ENCODE measurements at regions not wholly inside any gene's neighbourhood (a gene's known extent, or its start where the extent isn't known, plus 50 kb on each side); places are given as distances from the start of the nearest gene placed in this dataset.
"Not testable (repeated sequence)": the region's sequence is repeated elsewhere in the genome, so short reads cannot be mapped to it uniquely, and the experiment has no call there.

DNA sequence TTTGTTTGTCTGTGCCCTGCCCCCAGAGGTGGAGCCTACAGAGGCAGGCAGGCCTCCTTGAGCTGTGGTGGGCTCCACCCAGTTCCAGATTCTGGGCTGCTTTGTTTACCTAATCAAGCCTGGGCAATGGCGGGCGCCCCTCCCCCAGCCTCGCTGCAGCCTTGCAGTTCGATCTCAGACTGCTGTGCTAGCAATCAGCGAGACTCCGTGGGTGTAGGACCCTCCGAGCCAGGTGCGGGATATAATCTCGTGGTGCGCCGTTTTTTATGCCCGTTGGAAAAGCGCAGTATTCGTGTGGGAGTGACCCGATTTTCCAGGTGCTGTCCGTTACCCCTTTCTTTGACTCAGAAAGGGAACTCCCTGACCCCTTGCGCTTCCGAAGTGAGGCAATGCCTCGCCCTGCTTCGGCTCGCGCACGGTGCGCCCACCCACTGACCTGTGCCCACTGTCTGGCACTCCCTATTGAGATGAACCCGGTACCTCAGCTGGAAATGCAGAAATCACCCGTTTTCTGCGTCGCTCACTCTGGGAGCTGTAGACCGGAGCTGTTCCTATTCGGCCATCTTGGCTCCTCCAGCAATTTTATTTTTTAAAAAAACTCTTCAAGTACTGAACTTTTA lies 958.5 kb upstream of the SEMA6A start:
- H3K27me3 ChIP-seq (replicated peaks); H3K27ac ChIP-seq; H3K9me3 ChIP-seq (replicated peaks); H3K4me1 ChIP-seq (replicated peaks); H3K4me3 ChIP-seq; H3K36me3 ChIP-seq; DNase-seq (ENCODE audit: low read depth in 1 of 2, low spot score in 2 of 2): not testable (repeated sequence)

DNA sequence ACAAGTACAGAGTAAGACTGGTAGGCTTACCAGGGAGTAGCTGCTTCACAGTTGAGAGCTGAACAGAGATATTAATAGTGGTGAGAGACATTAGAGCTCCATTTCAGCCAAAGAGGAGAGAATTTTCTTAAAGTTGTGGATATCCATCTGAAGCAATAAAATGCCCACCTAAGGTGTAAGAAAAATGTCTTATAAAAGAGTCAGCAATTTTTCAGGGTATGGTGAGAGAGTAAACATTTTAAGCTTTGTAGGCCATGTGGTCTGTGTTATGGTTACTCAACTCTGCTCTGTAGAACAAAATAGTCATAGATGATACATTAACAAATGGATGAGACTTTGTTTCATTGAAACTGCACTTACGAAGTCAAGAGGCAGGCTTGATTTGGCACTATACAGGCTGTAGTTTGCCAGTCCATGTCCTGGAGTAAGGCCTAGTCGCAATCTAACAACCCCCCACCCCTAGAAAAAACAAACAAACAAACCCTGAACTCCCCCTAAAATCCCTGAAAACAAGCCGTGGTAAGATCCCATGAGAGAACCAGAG lies 945.4 kb upstream of the SEMA6A start:
- Histone ChIP-seq H3K27me3 (replicated peaks) (no peaks in the 10 kb centered on the region), H3K36me3 (no peaks in the 10 kb centered on the region), H3K4me1 (replicated peaks) (no peaks in the 10 kb centered on the region), H3K4me3 (no peak overlapping the region), H3K9me3 (replicated peaks) (0 out of 2 replicates have a peak, but pooled peaks cover 4% of the 10 kb centered on the region), H3K27ac (no peak overlapping the region)
- no peak for DNase-seq (ENCODE audit: low read depth in 1 of 2, low spot score in 2 of 2)

DNA sequence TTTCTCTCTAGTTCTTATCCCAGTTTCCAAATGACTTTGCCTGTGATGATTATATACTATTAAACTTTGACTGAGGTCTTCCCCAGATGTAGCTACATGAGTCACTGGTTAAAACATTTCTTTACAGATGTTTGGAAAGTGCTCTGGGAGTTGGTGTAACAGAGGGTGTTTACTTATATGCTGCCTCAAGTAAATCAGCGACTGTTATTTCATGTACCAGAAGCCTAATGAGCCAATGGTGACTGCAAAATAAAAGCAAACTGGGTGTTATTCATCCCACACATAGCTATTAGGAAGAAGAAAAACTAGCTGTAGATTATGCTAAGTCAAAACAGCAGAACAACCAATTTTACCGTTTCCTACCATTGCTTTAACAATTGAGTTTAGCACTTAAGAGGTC lies 929.7 kb upstream of the SEMA6A start:
- Histone ChIP-seq H3K27ac (no peak overlapping the region), H3K36me3 (no peaks in the 10 kb centered on the region), H3K27me3 (replicated peaks) (no peaks in the 10 kb centered on the region), H3K9me3 (replicated peaks) (no peaks in the 10 kb centered on the region; the same call in 1 of the 2 replicates), H3K4me3 (no peak overlapping the region), H3K4me1 (replicated peaks) (no peaks in the 10 kb centered on the region)
- DNase-seq (ENCODE audit: low read depth in 1 of 2, low spot score in 2 of 2), result no peak

DNA sequence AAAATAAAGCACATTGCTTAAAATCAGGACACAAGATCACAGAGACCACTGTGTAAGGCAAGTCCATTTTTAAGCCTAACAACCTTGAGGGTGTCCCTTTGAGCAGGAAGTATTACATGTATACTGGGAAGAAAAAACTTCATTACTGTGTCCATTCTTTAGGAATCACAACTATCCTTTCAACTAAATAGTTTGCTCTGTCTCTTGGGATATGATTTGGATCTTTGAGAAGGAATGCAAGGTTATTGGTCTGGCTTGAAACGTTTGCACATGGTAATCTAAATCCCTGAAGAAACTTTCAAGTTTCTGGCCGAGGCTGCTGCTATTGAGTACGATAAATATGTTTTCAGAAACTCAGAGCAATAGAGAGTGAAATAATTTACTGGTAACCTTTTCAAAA lies 923.0 kb upstream of the SEMA6A start:
- H3K4me1 ChIP-seq (replicated peaks), result no peaks in the 10 kb centered on the region
- 0 out of 2 replicates have a peak, but pooled peaks cover 3% of the 10 kb centered on the region for H3K9me3 ChIP-seq (replicated peaks)
- H3K36me3 ChIP-seq, result no peaks in the 10 kb centered on the region
- H3K27me3 ChIP-seq (replicated peaks), result no peaks in the 10 kb centered on the region
- H3K27ac ChIP-seq, result no peak overlapping the region
- no peak for DNase-seq (ENCODE audit: low read depth in 1 of 2, low spot score in 2 of 2)
- no peak overlapping the region for H3K4me3 ChIP-seq

DNA sequence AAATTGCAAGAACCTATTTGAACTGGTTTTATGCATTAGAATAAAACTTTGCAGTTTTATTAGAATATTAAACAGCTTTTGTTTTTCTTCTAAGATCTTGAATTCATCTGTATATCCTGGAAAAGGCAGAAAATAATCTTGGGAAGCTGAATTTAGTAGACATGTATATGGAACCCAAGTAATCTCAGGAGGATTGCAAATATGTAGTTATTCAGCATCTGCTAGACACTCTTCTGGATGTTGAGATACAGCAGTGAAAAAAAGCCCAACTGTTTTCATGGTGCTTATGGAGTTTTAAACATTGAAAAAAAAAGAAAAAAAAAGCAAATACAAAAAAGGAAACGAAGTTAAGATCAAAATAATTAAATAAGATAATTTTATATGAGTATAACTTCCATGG lies 922.2 kb upstream of the SEMA6A start:
- DNase-seq (ENCODE audit: low read depth in 1 of 2, low spot score in 2 of 2), result no peak
- H3K9me3 ChIP-seq (replicated peaks), result 0 out of 2 replicates have a peak, but pooled peaks cover 3% of the 10 kb centered on the region
- no peak overlapping the region for H3K4me3 ChIP-seq
- H3K36me3 ChIP-seq, result no peaks in the 10 kb centered on the region
- no peak overlapping the region for H3K27ac ChIP-seq
- H3K27me3 ChIP-seq (replicated peaks), result no peaks in the 10 kb centered on the region
- H3K4me1 ChIP-seq (replicated peaks), result no peaks in the 10 kb centered on the region

DNA sequence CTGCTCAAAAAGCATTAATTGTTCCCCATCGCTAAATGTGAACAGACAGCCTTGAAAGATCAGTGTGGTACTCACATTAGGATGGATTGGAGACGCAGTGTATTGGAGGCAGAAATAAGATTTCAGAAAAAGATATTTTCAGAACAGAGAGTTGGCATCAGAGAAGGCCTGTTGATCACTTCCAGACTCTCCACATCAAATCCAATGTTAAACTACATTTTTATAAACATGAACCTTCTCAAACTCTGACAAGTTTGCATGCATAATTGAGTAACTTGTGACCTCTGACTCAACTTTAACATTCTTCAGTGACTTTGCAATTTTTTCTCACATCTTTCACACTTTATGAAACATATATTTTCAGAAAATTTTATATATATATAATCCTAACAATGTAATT lies 919.6 kb upstream of the SEMA6A start:
- no peak overlapping the region for H3K27ac ChIP-seq
- no peak for DNase-seq (ENCODE audit: low read depth in 1 of 2, low spot score in 2 of 2)
- 0 out of 2 replicates have a peak, but pooled peaks cover 3% of the 10 kb centered on the region for H3K9me3 ChIP-seq (replicated peaks)
- no peaks in the 10 kb centered on the region for H3K36me3 ChIP-seq
- no peak overlapping the region for H3K4me3 ChIP-seq
- no peaks in the 10 kb centered on the region for H3K27me3 ChIP-seq (replicated peaks)
- H3K4me1 ChIP-seq (replicated peaks), result no peaks in the 10 kb centered on the region

DNA sequence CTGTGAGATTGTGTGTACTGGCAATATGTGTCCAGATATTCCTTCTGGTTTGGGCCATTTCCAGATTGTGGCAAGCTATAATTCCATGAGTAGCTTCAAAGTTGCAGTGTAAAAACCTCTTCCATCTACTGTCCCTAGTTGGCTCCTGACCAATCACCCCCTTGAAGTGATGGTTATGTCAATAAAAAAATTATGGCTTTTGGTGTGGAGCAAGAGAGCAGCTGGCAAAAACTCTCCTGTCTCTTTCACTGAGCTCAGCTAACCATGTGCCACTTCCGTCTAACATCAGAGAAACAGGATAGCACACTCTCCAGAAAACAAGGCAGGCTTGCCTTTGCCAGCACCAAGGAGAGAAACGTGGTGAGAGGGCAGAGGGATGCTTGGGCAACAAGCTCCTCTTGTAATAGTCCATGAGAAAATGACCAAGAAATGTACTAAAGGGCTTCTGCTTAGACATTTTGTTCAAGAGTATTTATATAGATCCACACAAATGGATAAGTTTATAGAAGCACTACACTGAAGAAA lies 914.4 kb upstream of the SEMA6A start:
- Histone ChIP-seq H3K27me3 (replicated peaks) (no peaks in the 10 kb centered on the region), H3K36me3 (no peaks in the 10 kb centered on the region), H3K4me3 (no peak overlapping the region), H3K27ac (no peak overlapping the region), H3K9me3 (replicated peaks) (peaks cover 15% of the 10 kb centered on the region), H3K4me1 (replicated peaks) (no peaks in the 10 kb centered on the region)
- no peak for DNase-seq (ENCODE audit: low read depth in 1 of 2, low spot score in 2 of 2)

DNA sequence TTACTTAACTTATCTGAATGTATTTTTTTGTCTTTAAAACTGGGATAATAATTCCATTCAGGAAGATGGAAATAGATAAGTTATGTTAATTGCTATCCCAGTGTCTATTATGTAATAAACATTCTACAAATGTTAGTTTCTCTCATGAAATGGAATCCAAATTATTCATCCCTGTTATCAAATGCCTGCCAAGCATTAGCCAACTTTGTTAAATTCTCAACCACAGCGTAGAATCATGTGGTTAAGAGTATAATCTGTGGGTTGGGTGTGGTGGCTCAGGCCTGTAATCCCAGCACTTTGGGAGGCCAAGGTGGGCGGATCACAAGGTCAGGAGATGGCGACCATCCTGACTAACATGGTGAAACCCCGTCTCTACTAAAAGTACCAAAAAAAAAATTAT lies 912.9 kb upstream of the SEMA6A start:
- H3K36me3 ChIP-seq, result no peaks in the 10 kb centered on the region
- no peak overlapping the region for H3K27ac ChIP-seq
- H3K4me1 ChIP-seq (replicated peaks), result no peaks in the 10 kb centered on the region
- no peaks in the 10 kb centered on the region for H3K27me3 ChIP-seq (replicated peaks)
- H3K9me3 ChIP-seq (replicated peaks), result peaks cover 11% of the 10 kb centered on the region
- DNase-seq (ENCODE audit: low read depth in 1 of 2, low spot score in 2 of 2), result no peak
- no peak overlapping the region for H3K4me3 ChIP-seq

DNA sequence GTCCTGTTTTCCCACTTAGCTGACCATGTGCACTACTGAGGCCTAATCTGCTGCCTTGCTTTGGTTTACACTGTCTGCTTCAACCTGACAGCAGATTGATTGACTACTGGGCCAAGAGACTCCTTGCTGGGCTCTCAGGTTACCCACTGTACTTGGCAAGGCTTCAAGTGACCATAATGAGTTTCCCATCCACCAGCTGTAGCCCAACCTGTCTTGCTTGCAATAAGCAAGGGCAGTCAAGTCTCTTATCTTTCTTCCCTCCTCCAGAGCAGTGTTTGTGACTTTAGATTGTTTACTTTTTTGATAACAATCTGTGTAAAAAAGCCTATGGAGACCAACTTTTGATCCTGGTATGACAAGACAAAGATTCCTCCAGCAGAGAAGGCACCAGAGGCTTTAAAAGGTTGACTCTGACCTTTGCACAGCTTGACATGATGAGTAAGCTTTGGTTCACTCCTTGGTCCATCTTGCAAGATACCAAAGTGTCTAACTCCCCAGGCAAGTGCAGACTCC lies 912.3 kb upstream of the SEMA6A start:
- H3K36me3 ChIP-seq, result no peaks in the 10 kb centered on the region
- H3K27me3 ChIP-seq (replicated peaks), result no peaks in the 10 kb centered on the region
- H3K9me3 ChIP-seq (replicated peaks), result peaks cover 11% of the 10 kb centered on the region
- no peak overlapping the region for H3K4me3 ChIP-seq
- no peak for DNase-seq (ENCODE audit: low read depth in 1 of 2, low spot score in 2 of 2)
- H3K27ac ChIP-seq, result no peak overlapping the region
- no peaks in the 10 kb centered on the region for H3K4me1 ChIP-seq (replicated peaks)

DNA sequence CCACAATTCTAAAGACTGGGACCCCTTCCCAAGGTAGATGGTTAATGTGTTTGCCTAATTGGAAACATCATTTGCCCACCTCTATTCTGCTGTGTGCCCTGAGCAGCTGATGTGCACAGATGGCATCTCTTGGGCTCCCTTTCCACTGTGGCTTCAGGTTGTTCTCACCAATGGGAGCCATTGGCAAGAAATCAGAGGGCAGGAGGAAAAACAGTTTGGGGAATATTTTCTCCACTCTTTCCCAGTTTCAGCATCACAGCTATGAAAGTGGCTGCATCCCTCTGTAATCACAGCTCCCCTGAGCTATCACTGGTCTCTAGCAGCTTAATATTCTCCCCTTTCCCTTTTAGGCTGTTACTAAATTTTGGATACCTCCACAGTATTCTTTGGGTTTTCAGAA lies 911.6 kb upstream of the SEMA6A start:
- Histone ChIP-seq H3K27me3 (replicated peaks) (no peaks in the 10 kb centered on the region), H3K9me3 (replicated peaks) (peaks cover 11% of the 10 kb centered on the region), H3K4me1 (replicated peaks) (no peaks in the 10 kb centered on the region), H3K4me3 (no peak overlapping the region), H3K36me3 (no peaks in the 10 kb centered on the region), H3K27ac (no peak overlapping the region)
- DNase-seq (ENCODE audit: low read depth in 1 of 2, low spot score in 2 of 2), result no peak

DNA sequence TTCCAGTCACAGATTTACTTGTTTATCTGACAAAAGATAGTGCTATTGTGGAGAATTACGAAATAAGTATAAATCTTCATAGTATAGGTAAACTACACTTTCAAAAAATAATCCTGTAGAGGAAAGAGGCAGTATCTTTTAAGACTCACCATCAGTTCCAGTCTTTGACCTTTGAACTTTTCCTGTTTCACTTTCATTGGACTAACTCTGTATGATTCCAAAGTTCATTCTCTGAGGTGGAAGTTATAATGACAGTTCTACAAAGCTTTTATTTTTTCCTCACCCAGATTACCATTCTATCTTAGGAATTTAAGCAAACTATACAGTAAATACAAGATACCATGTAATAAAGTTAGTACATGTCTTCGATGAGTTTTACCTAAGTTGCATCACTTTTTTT lies 901.3 kb upstream of the SEMA6A start:
- Histone ChIP-seq H3K27me3 (replicated peaks) (no peaks in the 10 kb centered on the region), H3K27ac (no peak overlapping the region), H3K36me3 (no peaks in the 10 kb centered on the region), H3K4me1 (replicated peaks) (no peaks in the 10 kb centered on the region), H3K9me3 (replicated peaks) (0 out of 2 replicates have a peak, but pooled peaks cover 6% of the 10 kb centered on the region), H3K4me3 (no peak overlapping the region)
- DNase-seq (ENCODE audit: low read depth in 1 of 2, low spot score in 2 of 2), result no peak

DNA sequence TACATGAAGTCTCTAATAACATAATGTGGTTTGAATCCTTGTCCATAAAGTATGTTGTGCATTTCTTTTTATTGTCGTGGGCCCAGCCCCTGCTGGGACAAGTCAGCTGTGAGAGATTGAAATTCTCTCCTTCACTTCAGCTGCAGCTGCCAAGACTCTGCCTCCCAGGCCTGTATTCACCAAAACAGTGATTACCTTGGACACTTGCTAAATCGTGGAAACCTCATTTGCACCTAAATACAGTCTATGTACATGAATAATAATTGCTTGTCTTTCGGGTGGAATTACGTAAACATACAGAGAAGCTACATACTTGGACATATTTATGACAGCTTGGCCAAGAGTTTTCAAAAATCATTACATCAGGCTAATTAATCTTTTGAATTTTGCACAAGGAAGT lies 898.5 kb upstream of the SEMA6A start:
- no peak overlapping the region for H3K4me3 ChIP-seq
- no peak for DNase-seq (ENCODE audit: low read depth in 1 of 2, low spot score in 2 of 2)
- no peak overlapping the region for H3K27ac ChIP-seq

DNA sequence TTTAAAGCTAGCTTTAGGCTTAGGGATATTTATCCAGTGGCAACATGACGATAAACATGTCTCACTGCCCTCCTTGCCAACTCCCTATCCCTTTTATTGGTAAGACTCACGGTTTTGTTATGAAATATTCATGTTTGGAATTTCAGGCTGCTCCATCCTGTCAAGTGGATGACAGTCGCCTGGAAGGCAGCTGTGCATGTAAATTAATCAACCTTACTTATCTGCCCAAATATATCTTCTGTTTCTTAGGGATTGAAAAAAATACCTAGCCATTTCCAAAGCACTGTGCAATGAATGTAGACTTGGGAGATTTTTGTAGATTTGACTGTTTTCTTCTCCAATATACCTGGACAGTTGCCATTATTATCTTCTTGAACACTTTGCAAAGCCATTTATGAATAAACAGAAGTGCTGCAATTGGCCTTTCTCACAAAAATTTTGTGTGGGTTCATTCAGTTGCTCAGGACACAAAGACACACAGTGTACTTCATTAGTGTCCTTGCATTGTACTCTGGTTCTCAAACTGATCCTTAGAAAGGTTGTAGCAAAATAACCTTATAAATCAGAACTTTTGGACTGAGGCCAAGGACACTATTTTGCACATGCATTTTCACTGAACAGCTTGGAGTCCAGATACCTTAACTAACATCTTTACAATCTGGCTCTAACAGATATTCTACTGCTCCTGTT lies 889.4 kb upstream of the SEMA6A start:
- no peak overlapping the region for H3K27ac ChIP-seq
- no peak for DNase-seq (ENCODE audit: low read depth in 1 of 2, low spot score in 2 of 2)
- H3K4me1 ChIP-seq (replicated peaks), result no peaks in the 10 kb centered on the region
- no peaks in the 10 kb centered on the region for H3K27me3 ChIP-seq (replicated peaks)
- no peak overlapping the region for H3K4me3 ChIP-seq
- no peaks in the 10 kb centered on the region for H3K9me3 ChIP-seq (replicated peaks)
- H3K36me3 ChIP-seq, result no peaks in the 10 kb centered on the region

More for the DNA sequence above, 898.5 kb upstream of the SEMA6A start:
- Histone ChIP-seq H3K36me3 (no peaks in the 10 kb centered on the region), H3K9me3 (replicated peaks) (peaks cover 6% of the 10 kb centered on the region; the same call in 1 of the 2 replicates), H3K4me1 (replicated peaks) (no peaks in the 10 kb centered on the region), H3K27me3 (replicated peaks) (no peaks in the 10 kb centered on the region)

DNA sequence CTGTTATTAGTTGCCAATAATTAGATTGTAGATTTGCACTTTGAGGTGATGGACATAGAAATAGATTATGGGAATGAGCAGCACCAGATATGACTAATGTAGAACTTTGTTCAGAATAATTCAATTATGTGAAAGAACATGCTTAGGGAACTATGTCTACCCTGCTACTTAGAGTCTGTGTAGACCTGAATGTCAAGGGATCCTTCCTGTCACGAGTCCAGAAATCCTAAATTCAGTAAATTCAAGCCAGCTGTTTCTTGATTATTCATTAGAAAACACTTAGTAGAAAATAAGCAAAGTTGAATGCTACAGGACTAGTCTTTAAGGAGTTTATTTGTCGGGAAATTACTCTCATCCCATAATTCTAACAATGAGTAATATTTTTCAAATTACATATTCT lies 887.3 kb upstream of the SEMA6A start:
- Histone ChIP-seq H3K9me3 (replicated peaks) (no peaks in the 10 kb centered on the region), H3K27ac (no peak overlapping the region), H3K36me3 (no peaks in the 10 kb centered on the region), H3K4me1 (replicated peaks) (no peaks in the 10 kb centered on the region), H3K27me3 (replicated peaks) (no peaks in the 10 kb centered on the region), H3K4me3 (no peak overlapping the region)
- no peak for DNase-seq (ENCODE audit: low read depth in 1 of 2, low spot score in 2 of 2)

All from SJSA1 (cell line).